NCI-H446 (cell line): ENCODE measurements at regions not wholly inside any gene's neighbourhood (a gene's known extent, or its start where the extent isn't known, plus 50 kb on each side); places are given as distances from the start of the nearest gene placed in this dataset.
"Not testable (repeated sequence)": the region's sequence is repeated elsewhere in the genome, so short reads cannot be mapped to it uniquely, and the experiment has no call there.

Experiments
- DNase-seq, 2 experiments: peaks; one replicate each; lab custom pipeline; 2025; lab: John Stamatoyannopoulos, UW

- no peak for DNase-seq
Observed at GRCh38 chr4:180999217-180999616, 1244.0 kb upstream of the TENM3 start.

GRCh38 chr4:181004056-181004455 lies 1239.1 kb upstream of the TENM3 start:
- DNase-seq, result no peak

GRCh38 chr4:181006499-181007260 lies 1236.5 kb upstream of the TENM3 start:
- no peak for DNase-seq

- DNase-seq, result no peak
Observed at GRCh38 chr4:181007751-181008150, 1235.5 kb upstream of the TENM3 start.

- no peak for DNase-seq
Observed at GRCh38 chr4:181008164-181008563, 1235.0 kb upstream of the TENM3 start.

GRCh38 chr4:181013162-181013561 lies 1230.0 kb upstream of the TENM3 start:
- DNase-seq, result no peak

- DNase-seq, result no peak
Observed at GRCh38 chr4:181017038-181017437, 1226.2 kb upstream of the TENM3 start.

GRCh38 chr4:181018472-181018871 lies 1224.7 kb upstream of the TENM3 start:
- DNase-seq, result no peak

- DNase-seq, result no peak
Observed at GRCh38 chr4:181018913-181019312, 1224.3 kb upstream of the TENM3 start.

- no peak for DNase-seq
Observed at GRCh38 chr4:181020456-181020855, 1222.7 kb upstream of the TENM3 start.

GRCh38 chr4:181021213-181021612 lies 1222.0 kb upstream of the TENM3 start:
- no peak for DNase-seq

GRCh38 chr4:181030135-181030921 lies 1212.9 kb upstream of the TENM3 start:
- not testable (repeated sequence) for DNase-seq

- DNase-seq, result no peak
Observed at GRCh38 chr4:181030961-181031360, 1212.2 kb upstream of the TENM3 start.

- DNase-seq, result no peak
Observed at GRCh38 chr4:181043486-181043885, 1199.7 kb upstream of the TENM3 start.

- DNase-seq, result no peak
Observed at GRCh38 chr4:181046809-181047208, 1196.4 kb upstream of the TENM3 start.

- no peak for DNase-seq
Observed at GRCh38 chr4:181051931-181052330, 1191.3 kb upstream of the TENM3 start.

GRCh38 chr4:181061787-181062186 lies 1181.4 kb upstream of the TENM3 start:
- no peak for DNase-seq

GRCh38 chr4:181063212-181063611 lies 1180.0 kb upstream of the TENM3 start:
- DNase-seq, result no peak

- no peak for DNase-seq
Observed at GRCh38 chr4:181077341-181077740, 1165.9 kb upstream of the TENM3 start.

- DNase-seq, result no peak
Observed at GRCh38 chr4:181078196-181078595, 1165.0 kb upstream of the TENM3 start.

GRCh38 chr4:181083757-181084361 lies 1159.3 kb upstream of the TENM3 start:
- DNase-seq, result no peak

GRCh38 chr4:181085557-181085956 lies 1157.6 kb upstream of the TENM3 start:
- no peak for DNase-seq

GRCh38 chr4:181105487-181105886 lies 1137.7 kb upstream of the TENM3 start:
- no peak for DNase-seq
